H9 (cell line): ENCODE measurements at regions not wholly inside any gene's neighbourhood (a gene's known extent, or its start where the extent isn't known, plus 50 kb on each side); places are given as distances from the start of the nearest gene placed in this dataset.

Source experiments
- DNase-seq: peaks from one replicate; pipeline ENCODE4 v3.0.0-alpha.2; 2017
- H2AFZ ChIP-seq: one replicate; pipeline ENCODE4 v1.6.1; 2013; ENCODE audit warnings: mild to moderate bottlenecking, low read length, control low read depth, moderate library complexity
- H2AK5ac ChIP-seq: 2 replicates; pipeline ENCODE4 v1.6.1; 2013; ENCODE audit warnings: low read length, control low read depth, mixed read lengths; ENCODE audit not compliant: insufficient read length
- H2BK120ac ChIP-seq: one replicate; pipeline ENCODE4 v1.6.1; 2013; ENCODE audit warnings: low read depth, mild to moderate bottlenecking, low read length, control low read depth, inconsistent platforms; ENCODE audit not compliant: poor library complexity, severe bottlenecking
- H2BK12ac ChIP-seq: 2 replicates; pipeline ENCODE4 v1.6.1; 2013; ENCODE audit warnings: low read length, control low read depth, mixed read lengths, low read depth; ENCODE audit not compliant: insufficient read length
- H2BK15ac ChIP-seq: 2 replicates; pipeline ENCODE4 v1.6.1; 2013; ENCODE audit warnings: low read depth, low read length, control low read depth
- H2BK20ac ChIP-seq: one replicate; pipeline ENCODE4 v1.6.1; 2013; ENCODE audit warnings: low read depth, mild to moderate bottlenecking, low read length, control low read depth, inconsistent platforms; ENCODE audit not compliant: poor library complexity, severe bottlenecking
- H2BK5ac ChIP-seq: 2 replicates; pipeline ENCODE4 v1.6.1; 2013; ENCODE audit warnings: low read length, control low read depth, mixed read lengths; ENCODE audit not compliant: insufficient read length
- H3K14ac ChIP-seq: 2 replicates; pipeline ENCODE4 v1.6.1; 2013; ENCODE audit warnings: low read length, control low read depth; ENCODE audit not compliant: insufficient read depth
- H3K18ac ChIP-seq: 2 replicates; pipeline ENCODE4 v1.6.1; 2013; ENCODE audit warnings: low read depth, mild to moderate bottlenecking, mixed read lengths, low read length, control low read depth; ENCODE audit not compliant: insufficient read length
- H3K23ac ChIP-seq: 2 replicates; pipeline ENCODE4 v1.6.1; 2013; ENCODE audit warnings: low read length, control low read depth, mixed read lengths, low read depth; ENCODE audit not compliant: insufficient read length
- H3K23me2 ChIP-seq: 2 replicates; pipeline ENCODE4 v1.6.1; 2013; ENCODE audit warnings: low read depth, mild to moderate bottlenecking, mixed read lengths, low read length, control low read depth; ENCODE audit not compliant: insufficient read length, poor library complexity, severe bottlenecking
- H3K27ac ChIP-seq: 2 replicates; pipeline ENCODE4 v1.5.1; 2013; ENCODE audit warnings: low read length, control low read depth, mixed read lengths, low read depth; ENCODE audit not compliant: insufficient read length
- H3K27me3 ChIP-seq: 2 replicates; pipeline ENCODE4 v1.6.1; 2013; ENCODE audit warnings: low read length, control low read depth, inconsistent platforms; ENCODE audit not compliant: insufficient read depth
- H3K4ac ChIP-seq: 2 replicates; pipeline ENCODE4 v1.6.1; 2013; ENCODE audit warnings: low read depth, mild to moderate bottlenecking, control low read depth, inconsistent platforms, low read length, moderate library complexity
- H3K4me1 ChIP-seq: 2 replicates; pipeline ENCODE4 v1.6.1; 2013; ENCODE audit warnings: low read length, control low read depth, inconsistent platforms; ENCODE audit not compliant: insufficient read depth
- H3K4me2 ChIP-seq: 2 replicates; pipeline ENCODE4 v1.6.1; 2013; ENCODE audit warnings: low read length, control low read depth, mixed read lengths; ENCODE audit not compliant: insufficient read length, insufficient read depth
- H3K56ac ChIP-seq: 2 replicates; pipeline ENCODE4 v1.6.1; 2013; ENCODE audit warnings: low read depth, mild to moderate bottlenecking, mixed read lengths, low read length, control low read depth; ENCODE audit not compliant: insufficient read length
- H3K79me1 ChIP-seq: 2 replicates; pipeline ENCODE4 v1.6.1; 2013; ENCODE audit warnings: low read depth, mild to moderate bottlenecking, moderate library complexity, low read length, control low read depth, inconsistent platforms; ENCODE audit not compliant: insufficient read depth, poor library complexity, severe bottlenecking
- H3K79me2 ChIP-seq: 2 replicates; pipeline ENCODE4 v1.6.1; 2013; ENCODE audit warnings: low read length, control low read depth, inconsistent platforms; ENCODE audit not compliant: insufficient read depth
- H3K9ac ChIP-seq: 2 replicates; pipeline ENCODE4 v1.6.1; 2013; ENCODE audit warnings: low read length, control low read depth, mixed read lengths; ENCODE audit not compliant: insufficient read length; ENCODE audit errors: extremely low read depth
- H3K9me3 ChIP-seq: one replicate; pipeline ENCODE4 v1.6.1; 2013; ENCODE audit warnings: low read depth, low read length, inconsistent platforms; ENCODE audit not compliant: control insufficient read depth
- H3T11ph ChIP-seq: one replicate; pipeline ENCODE4 v1.6.1; 2013; ENCODE audit warnings: mild to moderate bottlenecking, low read length, control low read depth, inconsistent platforms
- H4K20me1 ChIP-seq: one replicate; pipeline ENCODE4 v1.6.1; 2013; ENCODE audit not compliant: control insufficient read depth, insufficient read length, insufficient read depth
- H4K5ac ChIP-seq: 2 replicates; pipeline ENCODE4 v1.6.1; 2013; ENCODE audit warnings: low read depth, mild to moderate bottlenecking, mixed read lengths, low read length, control low read depth; ENCODE audit not compliant: insufficient read length
- H4K8ac ChIP-seq: replicated peaks from 2 replicates; pipeline ENCODE4 v1.6.1; 2013; ENCODE audit warnings: low read length, control low read depth, mixed read lengths, low read depth; ENCODE audit not compliant: insufficient read length
- H4K91ac ChIP-seq: 2 replicates; pipeline ENCODE4 v1.6.1; 2013; ENCODE audit warnings: low read depth, mild to moderate bottlenecking, moderate library complexity, mixed read lengths, low read length, control low read depth; ENCODE audit not compliant: insufficient read length
- H3K27ac Mint-ChIP-seq, 3 experiments: 2 replicates in 2 of 3; 3 replicates in 1 of 3; pipeline ENCODE4 v1.8.0; 2020 to 2021; ENCODE audit warnings: mixed read lengths in 3 of 3, mild to moderate bottlenecking in 1 of 3, moderate library complexity in 1 of 3
- H3K27me3 Mint-ChIP-seq: 2 replicates; pipeline ENCODE4 v1.8.0; 2021; ENCODE audit warnings: low read depth, mild to moderate bottlenecking, moderate library complexity, mixed read lengths
- H3K36me3 Mint-ChIP-seq, 3 experiments: 2 replicates in 2 of 3; 3 replicates in 1 of 3; pipeline ENCODE4 v1.8.0; 2020 to 2021; ENCODE audit warnings: low read depth in 3 of 3, mixed read lengths in 3 of 3; ENCODE audit not compliant: insufficient read depth in 1 of 3
- H3K4me1 Mint-ChIP-seq, 2 experiments: 2 replicates each; pipeline ENCODE4 v1.8.0; 2020; ENCODE audit warnings: mixed read lengths in 2 of 2
- H3K4me3 Mint-ChIP-seq, 2 experiments: 2 replicates in 1 of 2; 3 replicates in 1 of 2; pipeline ENCODE4 v1.8.0; 2020 to 2021; ENCODE audit warnings: mild to moderate bottlenecking in 2 of 2, mixed read lengths in 2 of 2, moderate library complexity in 1 of 2
- H3K9me3 Mint-ChIP-seq, 2 experiments: 2 replicates in 1 of 2; 3 replicates in 1 of 2; pipeline ENCODE4 v1.8.0; 2020; ENCODE audit warnings: mild to moderate bottlenecking in 2 of 2, mixed read lengths in 2 of 2, moderate library complexity in 1 of 2
- CTCF ChIP-seq: fragments of 200-600 bp; sonication (generic); conservative IDR thresholded peaks from 3 replicates; pipeline ENCODE4 v1.8.0; 2021; ENCODE audit warnings: antibody characterized with exemption, mild to moderate bottlenecking
- WGBS: extraction: QIAGEN DNeasy Blood & Tissue Kit; methylation state at CpG from one replicate; pipeline ENCODE4 v1.1.7; 2013; ENCODE audit warnings: missing lambda C conversion rate, low lambda C conversion rate, mixed read lengths; ENCODE audit not compliant: insufficient read length; ENCODE audit errors: extremely low coverage; 5-methylcytosine and 5-hydroxymethylcytosine counted together

- H2AFZ ChIP-seq, result no peak overlapping the region
- Mint-ChIP-seq H3K4me3 (no peak overlapping the region), H3K4me1 (peaks cover 3% of the 10 kb centered on the region in 2 experiments; a peak in 3 of 4 replicates), H3K36me3 (no peaks in the 10 kb centered on the region), H3K27ac (no peak overlapping the region), H3K27me3 (peaks cover 3% of the 10 kb centered on the region), H3K9me3 (no peaks in the 10 kb centered on the region)
- no CpG with 5 or more reads among the region's 4 CpGs for WGBS
- no peak overlapping the region for H3K18ac ChIP-seq
- no peak for DNase-seq
- H3K27ac ChIP-seq, result no peak overlapping the region
- H4K20me1 ChIP-seq, result no peaks in the 10 kb centered on the region
- no peak overlapping the region for H3K4me2 ChIP-seq
- H2BK5ac ChIP-seq, result no peak overlapping the region
- no peak overlapping the region for H3T11ph ChIP-seq
- TF ChIP-seq CTCF, result peak; percentile 86
- H2BK12ac ChIP-seq, result no peak overlapping the region
- no peak overlapping the region for H2AK5ac ChIP-seq
- no peak overlapping the region for H3K14ac ChIP-seq
- no peaks in the 10 kb centered on the region for H3K9me3 ChIP-seq
- no peak overlapping the region for H4K8ac ChIP-seq
- H3K23me2 ChIP-seq, result no peaks in the 10 kb centered on the region
- H4K5ac ChIP-seq, result no peak overlapping the region
- no peaks in the 10 kb centered on the region for H3K27me3 ChIP-seq
- no peak overlapping the region for H2BK15ac ChIP-seq
- H3K79me2 ChIP-seq, result no peaks in the 10 kb centered on the region
- no peak overlapping the region for H3K56ac ChIP-seq
- no peak overlapping the region for H2BK20ac ChIP-seq
- H4K91ac ChIP-seq, result no peak overlapping the region
- no peak overlapping the region for H3K4ac ChIP-seq
- H3K9ac ChIP-seq, result no peak overlapping the region
- H3K79me1 ChIP-seq, result no peaks in the 10 kb centered on the region
- H3K4me1 ChIP-seq, result no peaks in the 10 kb centered on the region; the same call in 1 of the 2 replicates
- H3K23ac ChIP-seq, result no peak overlapping the region
- H2BK120ac ChIP-seq, result no peak overlapping the region
These were observed 244.2 kb upstream of the OR4E1 start for GRCh38 chr14:21917699-21918436.
